Hepatocyte (in vitro differentiated cells): ENCODE measurements at regions not wholly inside any gene's neighbourhood (a gene's known extent, or its start where the extent isn't known, plus 50 kb on each side); places are given as distances from the start of the nearest gene placed in this dataset.

ENCODE experiments used
- CTCF ChIP-seq: fragments of 200-600 bp; sonication (generic); IDR thresholded peaks from 2 replicates; pipeline ENCODE4 v1.5.1; 2016; ENCODE audit warnings: antibody characterized with exemption, mild to moderate bottlenecking; ENCODE audit not compliant: poor library complexity
- EZH2 ChIP-seq: fragments of 200-600 bp; sonication (generic); IDR thresholded peaks from 2 replicates; pipeline ENCODE4 v1.6.1; 2016; ENCODE audit warnings: antibody characterized with exemption, mild to moderate bottlenecking, borderline replicate concordance
- EZH2phosphoT487 ChIP-seq: fragments of 200-600 bp; sonication (generic); IDR thresholded peaks from one replicate; pipeline ENCODE4 v1.6.1; 2018; ENCODE audit warnings: antibody characterized with exemption, mild to moderate bottlenecking, low read depth, moderate library complexity; ENCODE audit not compliant: unreplicated experiment, severe bottlenecking

GRCh38 chr9:19553441-19553840 is 144.6 kb downstream of the ACER2 start:
- TF ChIP-seq CTCF, result no peak
- TF ChIP-seq EZH2, result no peak
- no peak for TF ChIP-seq EZH2phosphoT487
